ENCODE measurements at regions not wholly inside any gene's neighbourhood (a gene's known extent, or its start where the extent isn't known, plus 50 kb on each side); places are given as distances from the start of the nearest gene placed in this dataset.

GRCh38 chr21:18760247-18760646, 356.7 kb upstream of the TMPRSS15 start:
- Histone ChIP-seq H3K4me1 (no peaks in the 10 kb centered on the region), H3K4me3 (no peak overlapping the region), H3K27ac (no peak overlapping the region), H3K36me3 (no peaks in the 10 kb centered on the region), H3K27me3 (no peaks in the 10 kb centered on the region), H3K9me3 (no peaks in the 10 kb centered on the region)
- DNase-seq (no peak), ATAC-seq (ENCODE audit: low FRiP score in 2 of 2) (no peak)
- TF ChIP-seq EP300 (IDR thresholded peaks at IDR 0.05) = no peak
- TF ChIP-seq CTCF (IDR thresholded peaks at IDR 0.05) = no peak
- TF ChIP-seq POLR2A (IDR thresholded peaks at IDR 0.05) = no peak
- TF ChIP-seq POLR2AphosphoS5 (IDR thresholded peaks at IDR 0.05) = no peak
- WGBS, 2 donors = 81 to 89% methylated on average over 5 of the region's 5 CpGs

- WGBS, 2 donors = 90 to 95% methylated on average over 13 to 15 of the region's 15 CpGs
- Histone ChIP-seq H3K27ac (no peak overlapping the region), H3K4me1 (no peaks in the 10 kb centered on the region), H3K36me3 (no peaks in the 10 kb centered on the region), H3K9me3 (no peaks in the 10 kb centered on the region), H3K27me3 (no peaks in the 10 kb centered on the region), H3K4me3 (no peak overlapping the region)
- DNase-seq = peak in 1 of 2 donors; percentile 17
- ATAC-seq (ENCODE audit: low FRiP score in 2 of 2) = no peak
- no peak for TF ChIP-seq POLR2AphosphoS5 (IDR thresholded peaks at IDR 0.05)
- TF ChIP-seq POLR2A (IDR thresholded peaks at IDR 0.05) = no peak
- no peak for TF ChIP-seq CTCF (IDR thresholded peaks at IDR 0.05)
- TF ChIP-seq EP300 (IDR thresholded peaks at IDR 0.05) = no peak
Observed at GRCh38 chr21:18764720-18765119, 361.1 kb upstream of the TMPRSS15 start.

DNA sequence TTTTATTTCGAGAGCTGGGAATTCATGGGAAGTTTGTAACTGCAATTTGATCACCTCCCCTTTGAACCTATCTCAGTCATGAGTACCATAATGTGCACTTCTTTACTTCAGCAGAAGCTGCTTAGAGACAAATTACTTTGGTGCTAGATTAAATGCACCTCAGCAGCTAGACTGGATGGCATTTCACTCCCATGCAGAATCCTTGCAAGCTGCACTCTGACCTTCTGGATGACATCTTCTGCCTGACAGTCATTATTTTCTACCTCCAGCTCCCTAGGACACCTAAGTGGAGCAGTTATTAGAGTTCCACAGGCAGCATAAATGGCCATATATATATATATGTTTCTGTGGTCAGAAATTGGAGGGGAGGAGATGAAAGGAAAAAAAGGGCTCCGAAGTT, 366.0 kb upstream of the TMPRSS15 start:
- no peak overlapping the region for H3K27ac ChIP-seq
- H3K4me1 ChIP-seq = no peaks in the 10 kb centered on the region
- H3K27me3 ChIP-seq = no peaks in the 10 kb centered on the region
- TF ChIP-seq POLR2AphosphoS5 (IDR thresholded peaks at IDR 0.05) (no peak), EP300 (IDR thresholded peaks at IDR 0.05) (no peak), POLR2A (IDR thresholded peaks at IDR 0.05) (no peak)
- 70 to 74% methylated on average over 2 of the region's 2 CpGs for WGBS, 2 donors
- ATAC-seq (ENCODE audit: low FRiP score in 2 of 2) (no peak), DNase-seq (no peak)
- H3K36me3 ChIP-seq = no peaks in the 10 kb centered on the region
- H3K9me3 ChIP-seq = no peaks in the 10 kb centered on the region
- no peak overlapping the region for H3K4me3 ChIP-seq

GRCh38 chr21:18771845-18772380, 368.3 kb upstream of the TMPRSS15 start:
- no peak for TF ChIP-seq POLR2A (IDR thresholded peaks at IDR 0.05)
- TF ChIP-seq EP300 (IDR thresholded peaks at IDR 0.05) = no peak
- no peak for TF ChIP-seq CTCF (IDR thresholded peaks at IDR 0.05)
- TF ChIP-seq POLR2AphosphoS5 (IDR thresholded peaks at IDR 0.05) = no peak
- Histone ChIP-seq H3K4me1 (no peaks in the 10 kb centered on the region), H3K27me3 (no peaks in the 10 kb centered on the region), H3K27ac (no peak overlapping the region), H3K4me3 (no peak overlapping the region), H3K36me3 (no peaks in the 10 kb centered on the region), H3K9me3 (peaks cover 0 to 4% (median 0%) of the 10 kb centered on the region in 4 donors)
- DNase-seq (no peak), ATAC-seq (ENCODE audit: low FRiP score in 2 of 2) (no peak)
- WGBS, 2 donors = 73 to 90% methylated on average over 4 of the region's 4 CpGs

DNA sequence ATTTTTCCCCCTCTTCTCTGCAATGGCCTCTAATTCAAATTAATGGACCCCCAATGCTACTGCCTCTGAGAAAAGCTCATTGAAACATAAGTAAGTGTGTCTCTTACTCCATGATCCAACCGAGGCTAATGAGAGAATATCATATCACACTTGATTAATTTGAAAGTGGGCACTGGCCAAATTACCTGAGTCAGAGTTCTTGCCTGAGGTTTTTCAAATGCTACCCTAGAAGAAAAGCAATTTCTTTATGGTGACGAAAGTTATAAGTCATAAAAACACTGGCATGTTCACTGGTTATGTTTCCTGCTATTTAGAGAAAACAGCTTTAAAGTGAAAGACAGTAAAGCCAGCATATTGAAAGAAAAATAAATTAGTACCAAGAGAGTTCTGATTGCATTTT, 368.8 kb upstream of the TMPRSS15 start:
- 56 to 72% methylated on average over 2 of the region's 2 CpGs for WGBS, 2 donors
- peaks cover 0 to 4% (median 0%) of the 10 kb centered on the region in 4 donors for H3K9me3 ChIP-seq
- TF ChIP-seq CTCF (IDR thresholded peaks at IDR 0.05) = no peak
- TF ChIP-seq EP300 (IDR thresholded peaks at IDR 0.05) = no peak
- no peak for TF ChIP-seq POLR2AphosphoS5 (IDR thresholded peaks at IDR 0.05)
- TF ChIP-seq POLR2A (IDR thresholded peaks at IDR 0.05) = no peak
- ATAC-seq (ENCODE audit: low FRiP score in 2 of 2) = no peak
- H3K27ac ChIP-seq = no peak overlapping the region
- H3K4me1 ChIP-seq = no peaks in the 10 kb centered on the region
- no peaks in the 10 kb centered on the region for H3K27me3 ChIP-seq
- DNase-seq = no peak
- no peak overlapping the region for H3K4me3 ChIP-seq
- no peaks in the 10 kb centered on the region for H3K36me3 ChIP-seq
